SK-N-SH (cell line): ENCODE measurements at regions not wholly inside any gene's neighbourhood (a gene's known extent, or its start where the extent isn't known, plus 50 kb on each side); places are given as distances from the start of the nearest gene placed in this dataset.
A peak's percentile ranks its signal among the peaks of the same experiment; 100 is the strongest.

Experiments used
- CTCF ChIA-PET: fragments of 300-600, 350-600 bp; formaldehyde crosslinking; extraction: SDS; loops from one replicate; lab custom pipeline; 2021; lab: Yijun Ruan, JAX
- POLR2A ChIA-PET: fragments of 350-600 bp; sonication (Branson Sonifier 250); formaldehyde crosslinking; extraction: SDS; loops from one replicate; lab custom pipeline; 2020; ENCODE audit warnings: antibody characterized with exemption, inconsistent platforms; lab: Yijun Ruan, JAX
- DNase-seq: peaks from one replicate; pipeline ENCODE4 v3.0.0; 2012
- H2AFZ ChIP-seq: fragments of 200-600 bp; sonication (generic); 2 replicates; pipeline ENCODE4 v1.8.1; 2016; ENCODE audit warnings: antibody characterized with exemption, mild to moderate bottlenecking, low read depth
- H3F3A ChIP-seq: fragments of 200-600 bp; sonication (generic); replicated peaks from 2 replicates; pipeline ENCODE3; 2016; ENCODE audit warnings: antibody characterized with exemption, mild to moderate bottlenecking; ENCODE audit not compliant: insufficient read depth
- H3K27ac ChIP-seq, 2 experiments: fragments of 200-500 bp in 1 of 2; fragments of 200-600 bp in 1 of 2; sonication (Bioruptor generic) in 1 of 2; sonication (generic), shearing (Covaris generic) in 1 of 2; 2 replicates each; pipeline versions ENCODE4 v1.5.1 to v1.6.1; 2014 to 2016; ENCODE audit warnings: low read depth in 2 of 2, inconsistent platforms in 1 of 2, low read length in 1 of 2, mild to moderate bottlenecking in 1 of 2, mixed read lengths in 1 of 2
- H3K27me3 ChIP-seq: fragments of 200-600 bp; sonication (generic), shearing (Covaris generic); 2 replicates; pipeline ENCODE4 v1.6.1; 2016; ENCODE audit warnings: mixed run types; ENCODE audit not compliant: insufficient read depth
- H3K36me3 ChIP-seq, 2 experiments: fragments of 200-500 bp in 1 of 2; fragments of 200-600 bp in 1 of 2; sonication (Bioruptor generic) in 1 of 2; sonication (generic) in 1 of 2; replicated peaks in 1 of 2; 2 replicates each; pipeline versions ENCODE3 to v1.5.1; 2014 to 2016; ENCODE audit warnings: low read length in 1 of 2, mild to moderate bottlenecking in 1 of 2; ENCODE audit not compliant: insufficient read depth in 2 of 2, control insufficient read depth in 1 of 2
- H3K4me1 ChIP-seq, 2 experiments: fragments of 200-500 bp in 1 of 2; fragments of 200-600 bp in 1 of 2; sonication (Bioruptor generic) in 1 of 2; sonication (generic), shearing (Covaris generic) in 1 of 2; 2 replicates each; pipeline versions ENCODE4 v1.5.1 to v1.6.1; 2014 to 2016; ENCODE audit warnings: low read depth in 1 of 2, low read length in 1 of 2, mixed run types in 1 of 2; ENCODE audit not compliant: insufficient read depth in 2 of 2, control insufficient read depth in 1 of 2
- H3K4me2 ChIP-seq: fragments of 200-600 bp; sonication (generic), shearing (Covaris generic); 2 replicates; pipeline ENCODE4 v1.6.1; 2017; ENCODE audit warnings: mixed run types
- H3K4me3 ChIP-seq, 2 experiments: fragments of 200-500 bp in 1 of 2; fragments of 200-600 bp in 1 of 2; sonication (Bioruptor generic) in 1 of 2; sonication (generic), shearing (Covaris generic) in 1 of 2; 2 replicates each; pipeline versions ENCODE4 v1.5.1 to v1.8.1; 2014 to 2016; ENCODE audit warnings: low read depth in 2 of 2, inconsistent platforms in 1 of 2, low read length in 1 of 2, mild to moderate bottlenecking in 1 of 2, mixed read lengths in 1 of 2, moderate library complexity in 1 of 2
- H3K79me2 ChIP-seq: fragments of 200-600 bp; sonication (generic); 2 replicates; pipeline ENCODE4 v1.8.1; 2017; ENCODE audit warnings: mild to moderate bottlenecking; ENCODE audit not compliant: insufficient read depth
- H3K9ac ChIP-seq: fragments of 200-600 bp; sonication (generic); 2 replicates; pipeline ENCODE4 v1.6.1; 2017; ENCODE audit warnings: mixed run types
- H3K9me2 ChIP-seq: fragments of 200-600 bp; sonication (generic); 2 replicates; pipeline ENCODE4 v1.6.1; 2017; ENCODE audit warnings: mixed run types
- H3K9me3 ChIP-seq: fragments of 200-600 bp; sonication (generic); 2 replicates; pipeline ENCODE4 v1.6.1; 2017; ENCODE audit warnings: mixed run types, mild to moderate bottlenecking, moderate library complexity
- H4K20me1 ChIP-seq: fragments of 200-600 bp; sonication (generic); 2 replicates; pipeline ENCODE4 v1.6.1; 2017; ENCODE audit warnings: mild to moderate bottlenecking, mixed run types; ENCODE audit not compliant: insufficient read depth
- CTCF ChIP-seq: fragments of 200-600 bp; sonication (generic); IDR thresholded peaks from 2 replicates; pipeline ENCODE4 v1.6.1; 2017; ENCODE audit warnings: antibody characterized with exemption, mild to moderate bottlenecking, moderate library complexity
- FOSL2 ChIP-seq: IDR thresholded peaks from 2 replicates; pipeline ENCODE4 v1.4.0; 2012; ENCODE audit warnings: low read depth, mild to moderate bottlenecking, moderate library complexity, borderline replicate concordance
- FOXM1 ChIP-seq: IDR thresholded peaks from 2 replicates; pipeline ENCODE4 v1.4.0; 2012; ENCODE audit warnings: low read depth, mild to moderate bottlenecking
- MEF2A ChIP-seq: IDR thresholded peaks from 2 replicates; pipeline ENCODE4 v1.4.0; 2012; ENCODE audit warnings: low read depth, borderline replicate concordance
- PBX3 ChIP-seq: IDR thresholded peaks from 2 replicates; pipeline ENCODE4; 2012
- POLR2AphosphoS5 ChIP-seq: IDR thresholded peaks from 2 replicates; pipeline ENCODE4 v1.6.1; 2012; ENCODE audit warnings: low read depth, low read length
- RAD21 ChIP-seq: IDR thresholded peaks from 2 replicates; pipeline ENCODE4 v1.6.1; 2012; ENCODE audit warnings: mild to moderate bottlenecking, low read length
- REST ChIP-seq: IDR thresholded peaks from 2 replicates; pipeline ENCODE4 v1.6.1; 2012; ENCODE audit warnings: mild to moderate bottlenecking, low read depth, low read length, moderate library complexity
- RXRA ChIP-seq: IDR thresholded peaks from 2 replicates; pipeline ENCODE4 v1.4.0; 2012; ENCODE audit warnings: low read depth, mild to moderate bottlenecking, borderline replicate concordance
- SIN3A ChIP-seq: IDR thresholded peaks from 2 replicates; pipeline ENCODE4 v1.6.1; 2012; ENCODE audit warnings: low read depth, mild to moderate bottlenecking, low read length, moderate library complexity, borderline replicate concordance
- SMC3 ChIP-seq: IDR thresholded peaks from 2 replicates; pipeline ENCODE4 v1.6.1; 2012; ENCODE audit warnings: low read depth, low read length, improper control_type of control experiment
- TAF1 ChIP-seq: IDR thresholded peaks from 2 replicates; pipeline ENCODE4 v1.6.1; 2012; ENCODE audit warnings: low read depth, mild to moderate bottlenecking, low read length, moderate library complexity, borderline replicate concordance
- TCF12 ChIP-seq: IDR thresholded peaks from 2 replicates; pipeline ENCODE4 v1.4.0; 2012
- TEAD4 ChIP-seq: IDR thresholded peaks from 2 replicates; pipeline ENCODE4 v1.4.0; 2012; ENCODE audit warnings: mild to moderate bottlenecking, borderline replicate concordance; ENCODE audit not compliant: insufficient read depth
- USF1 ChIP-seq: IDR thresholded peaks from 2 replicates; pipeline ENCODE4 v1.4.0; 2012; ENCODE audit warnings: low read depth, borderline replicate concordance
- USF2 ChIP-seq: fragments of 150-350 bp; IDR thresholded peaks from 2 replicates; pipeline ENCODE4 v1.6.1; 2017; ENCODE audit warnings: antibody characterized with exemption, low read length, low read depth, borderline replicate concordance
- YY1 ChIP-seq: IDR thresholded peaks from 2 replicates; pipeline ENCODE4 v1.4.0; 2012; ENCODE audit warnings: low read depth, mild to moderate bottlenecking
- WGBS: methylation state at CpG from one replicate; pipeline ENCODE4 v1.1.6; 2017; ENCODE audit warnings: low lambda C conversion rate; 5-methylcytosine and 5-hydroxymethylcytosine counted together

- no peak overlapping the region for H3K9ac ChIP-seq
- no peaks in the 10 kb centered on the region for H3K9me2 ChIP-seq
- ChIA-PET CTCF (no interaction called here), POLR2A (no interaction called here)
- no peaks in the 10 kb centered on the region for H3K27me3 ChIP-seq
- WGBS = 2% methylated on average over 4 of the region's 4 CpGs
- DNase-seq = no peak
- H3K4me1 ChIP-seq = no peaks in the 10 kb centered on the region
- H3K4me3 ChIP-seq = no peak overlapping the region
- H3K9me3 ChIP-seq = no peaks in the 10 kb centered on the region
- TF ChIP-seq USF2 (no peak), CTCF (peak; percentile 39), TAF1 (no peak), TCF12 (no peak), SMC3 (0 out of 2 replicates have a peak, but pooled peaks have one; percentile 9), REST (no peak)
- H3K4me2 ChIP-seq = no peak overlapping the region
- H3K27ac ChIP-seq = no peak overlapping the region
- no peaks in the 10 kb centered on the region for H3F3A ChIP-seq
- no peaks in the 10 kb centered on the region for H4K20me1 ChIP-seq
- H3K36me3 ChIP-seq = no peaks in the 10 kb centered on the region
- H2AFZ ChIP-seq = no peak overlapping the region
- no peaks in the 10 kb centered on the region for H3K79me2 ChIP-seq
Measured at GRCh38 chr6:74899416-74899815, 306.4 kb downstream of the COL12A1 start.

- no peaks in the 10 kb centered on the region for H3K36me3 ChIP-seq
- ChIA-PET POLR2A (no interaction called here), CTCF (no interaction called here)
- no peak overlapping the region for H3K4me2 ChIP-seq
- no peaks in the 10 kb centered on the region for H4K20me1 ChIP-seq
- H3K9ac ChIP-seq = no peak overlapping the region
- H3K27ac ChIP-seq = no peak overlapping the region
- H3F3A ChIP-seq = no peaks in the 10 kb centered on the region
- no peaks in the 10 kb centered on the region for H3K79me2 ChIP-seq
- DNase-seq = no peak
- H3K27me3 ChIP-seq = no peaks in the 10 kb centered on the region; the same call in 1 of the 2 replicates
- H3K9me2 ChIP-seq = no peaks in the 10 kb centered on the region
- H3K4me3 ChIP-seq = no peak overlapping the region
- no peaks in the 10 kb centered on the region for H3K9me3 ChIP-seq
- H2AFZ ChIP-seq = no peak overlapping the region
- no peaks in the 10 kb centered on the region for H3K4me1 ChIP-seq
- WGBS = 3% methylated on average over 5 of the region's 5 CpGs
- TF ChIP-seq SMC3 = no peak
- no peak for TF ChIP-seq USF1
- no peak for TF ChIP-seq TEAD4
- TF ChIP-seq PBX3 = no peak
- TF ChIP-seq SIN3A = no peak
- TF ChIP-seq FOSL2 = no peak
- TF ChIP-seq POLR2AphosphoS5 = no peak
- no peak for TF ChIP-seq FOXM1
- TF ChIP-seq MEF2A = no peak
- TF ChIP-seq RAD21 = no peak
- TF ChIP-seq YY1 = no peak
- no peak for TF ChIP-seq RXRA
- TF ChIP-seq USF2 = no peak
- no peak for TF ChIP-seq TCF12
- TF ChIP-seq TAF1 = no peak
Measured at GRCh38 chr6:74892091-74892490, 313.8 kb downstream of the COL12A1 start.
